KMS-11 (cell line): ENCODE measurements at regions not wholly inside any gene's neighbourhood (a gene's known extent, or its start where the extent isn't known, plus 50 kb on each side); places are given as distances from the start of the nearest gene placed in this dataset.

ENCODE experiments used
- H2AFZ ChIP-seq: fragments of 200-600 bp; sonication (generic); 2 replicates; pipeline ENCODE4 v1.6.1; 2016; ENCODE audit warnings: antibody characterized with exemption, mixed run types, low read depth
- H3K27ac ChIP-seq: fragments of 200-600 bp; sonication (generic); 2 replicates; pipeline ENCODE4 v1.6.1; 2016; ENCODE audit warnings: mild to moderate bottlenecking, mixed run types
- H3K27me3 ChIP-seq: fragments of 200-600 bp; sonication (generic); 2 replicates; pipeline ENCODE4 v1.6.1; 2017; ENCODE audit warnings: mild to moderate bottlenecking, low read depth, mixed run types, moderate library complexity; ENCODE audit not compliant: insufficient read depth
- H3K36me3 ChIP-seq: fragments of 200-600 bp; sonication (generic); 2 replicates; pipeline ENCODE4 v1.6.1; 2017; ENCODE audit warnings: mild to moderate bottlenecking, mixed run types; ENCODE audit not compliant: insufficient read depth
- H3K4me1 ChIP-seq: fragments of 200-600 bp; sonication (generic); 2 replicates; pipeline ENCODE4 v1.6.1; 2016; ENCODE audit warnings: mild to moderate bottlenecking, low read depth, mixed run types; ENCODE audit not compliant: poor library complexity, severe bottlenecking
- H3K4me2 ChIP-seq: fragments of 200-600 bp; sonication (generic); 2 replicates; pipeline ENCODE4 v1.7.0; 2016; ENCODE audit warnings: mild to moderate bottlenecking, mixed run types
- H3K4me3 ChIP-seq: fragments of 200-600 bp; sonication (generic); IDR thresholded peaks from 2 replicates; pipeline ENCODE4 v1.6.1; 2017; ENCODE audit warnings: low read depth, low read length, mixed read lengths; ENCODE audit not compliant: insufficient read depth
- H3K79me2 ChIP-seq: fragments of 200-600 bp; sonication (generic); 2 replicates; pipeline ENCODE4 v1.6.1; 2016; ENCODE audit warnings: low read depth, mixed run types; ENCODE audit not compliant: insufficient read depth
- H3K9ac ChIP-seq: fragments of 200-600 bp; sonication (generic); 2 replicates; pipeline ENCODE4 v1.6.1; 2016; ENCODE audit warnings: mild to moderate bottlenecking, mixed run types
- H4K20me1 ChIP-seq: fragments of 200-600 bp; sonication (generic); 2 replicates; pipeline ENCODE4 v1.6.1; 2016; ENCODE audit warnings: mild to moderate bottlenecking, mixed run types; ENCODE audit not compliant: insufficient read depth
- CTCF ChIP-seq: fragments of 200-600 bp; sonication (generic); conservative IDR thresholded peaks from 2 replicates; pipeline ENCODE4 v1.6.1; 2017; ENCODE audit warnings: low read depth, mild to moderate bottlenecking, antibody characterized with exemption, low read length, moderate library complexity, mixed read lengths

GRCh38 chr17:20925091-20925490, 117.7 kb downstream of the USP22 start:
- Histone ChIP-seq H3K4me3 (no peak overlapping the region), H3K27ac (no peak overlapping the region), H3K4me2 (no peak overlapping the region), H3K36me3 (no peaks in the 10 kb centered on the region), H3K27me3 (no peaks in the 10 kb centered on the region), H2AFZ (no peak overlapping the region), H3K9ac (no peak overlapping the region), H4K20me1 (no peaks in the 10 kb centered on the region), H3K4me1 (no peaks in the 10 kb centered on the region), H3K79me2 (no peaks in the 10 kb centered on the region)
- TF ChIP-seq CTCF = no peak

GRCh38 chr17:20925954-20926353, 116.9 kb downstream of the USP22 start:
- H2AFZ ChIP-seq = no peak overlapping the region
- H3K4me2 ChIP-seq = no peak overlapping the region
- no peak overlapping the region for H3K4me3 ChIP-seq
- H3K27me3 ChIP-seq = no peaks in the 10 kb centered on the region
- H3K36me3 ChIP-seq = no peaks in the 10 kb centered on the region
- H3K4me1 ChIP-seq = no peaks in the 10 kb centered on the region
- H3K27ac ChIP-seq = no peak overlapping the region
- no peaks in the 10 kb centered on the region for H4K20me1 ChIP-seq
- no peaks in the 10 kb centered on the region for H3K79me2 ChIP-seq
- H3K9ac ChIP-seq = no peak overlapping the region
- TF ChIP-seq CTCF = no peak

- Histone ChIP-seq H3K27ac (no peak overlapping the region), H3K27me3 (no peaks in the 10 kb centered on the region), H4K20me1 (no peaks in the 10 kb centered on the region), H2AFZ (no peak overlapping the region), H3K4me2 (no peak overlapping the region), H3K79me2 (no peaks in the 10 kb centered on the region), H3K4me1 (no peaks in the 10 kb centered on the region), H3K36me3 (no peaks in the 10 kb centered on the region), H3K4me3 (no peak overlapping the region), H3K9ac (no peak overlapping the region)
- no peak for TF ChIP-seq CTCF
Observed at GRCh38 chr17:20926532-20926931, 116.3 kb downstream of the USP22 start.

GRCh38 chr17:20927308-20927977, 115.4 kb downstream of the USP22 start:
- no peaks in the 10 kb centered on the region for H3K79me2 ChIP-seq

More at GRCh38 chr17:20927308-20927977, 115.4 kb downstream of the USP22 start:
- no peaks in the 10 kb centered on the region for H3K4me1 ChIP-seq
- H3K27me3 ChIP-seq = no peaks in the 10 kb centered on the region
- no peak overlapping the region for H3K9ac ChIP-seq
- H2AFZ ChIP-seq = no peak overlapping the region
- no peaks in the 10 kb centered on the region for H3K36me3 ChIP-seq
- no peak overlapping the region for H3K4me3 ChIP-seq
- H3K27ac ChIP-seq = no peak overlapping the region
- H4K20me1 ChIP-seq = no peaks in the 10 kb centered on the region
- no peak overlapping the region for H3K4me2 ChIP-seq
- no peak for TF ChIP-seq CTCF
